HG03139 (cell line): ENCODE measurements at regions not wholly inside any gene's neighbourhood (a gene's known extent, or its start where the extent isn't known, plus 50 kb on each side); places are given as distances from the start of the nearest gene placed in this dataset.
"Not testable (repeated sequence)": the region's sequence is repeated elsewhere in the genome, so short reads cannot be mapped to it uniquely, and the experiment has no call there.

ENCODE experiments used
- ATAC-seq: cut with Tn5 transposase; IDR thresholded peaks from one replicate; pipeline ENCODE4 v1.9.1; 2021; ENCODE audit not compliant: unreplicated experiment

- ATAC-seq, result no peak
These were observed 52.5 kb downstream of the RHOB start for GRCh38 chr2:20499387-20499786.

DNA sequence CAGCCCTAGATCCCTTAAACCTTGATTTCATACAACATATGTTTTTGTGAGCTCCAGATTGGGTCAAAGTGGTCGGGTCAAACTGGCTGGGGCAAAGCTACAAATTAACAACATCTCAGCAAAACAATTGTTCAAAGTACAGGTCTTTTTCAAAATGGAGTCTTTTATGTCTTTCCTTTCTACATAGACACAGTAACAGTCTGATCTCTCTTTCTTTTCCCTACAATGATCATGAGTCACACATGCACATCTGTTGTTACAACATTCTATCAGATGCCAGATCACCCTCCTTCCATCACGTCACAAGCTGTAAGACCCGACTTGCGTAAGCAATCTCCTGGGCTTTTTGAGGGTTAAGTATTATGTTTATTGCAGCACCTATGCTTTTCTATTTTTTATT lies 55.1 kb downstream of the RHOB start:
- ATAC-seq, result no peak

GRCh38 chr2:20502496-20502895 lies 55.6 kb downstream of the RHOB start:
- ATAC-seq, result not testable (repeated sequence)

DNA sequence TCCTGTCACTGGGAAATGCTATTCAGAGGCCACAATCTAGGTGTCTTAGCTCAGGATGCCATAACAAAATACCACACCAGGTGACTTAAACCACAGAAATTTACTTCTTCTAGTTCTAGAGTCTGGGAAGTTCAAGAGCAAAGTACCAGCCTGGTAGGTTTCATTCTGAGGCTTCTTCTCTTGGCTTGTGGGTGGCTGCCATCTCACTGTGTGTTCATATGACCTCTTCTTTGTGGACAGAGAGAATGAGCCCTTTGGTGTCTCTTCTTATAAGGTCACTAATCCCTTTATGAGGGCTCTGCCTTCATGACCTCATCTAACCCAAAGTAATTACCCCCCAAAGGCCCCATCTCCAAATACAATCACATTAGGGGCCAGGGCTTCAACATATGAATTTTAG lies 57.3 kb downstream of the RHOB start:
- ATAC-seq, result no peak

DNA sequence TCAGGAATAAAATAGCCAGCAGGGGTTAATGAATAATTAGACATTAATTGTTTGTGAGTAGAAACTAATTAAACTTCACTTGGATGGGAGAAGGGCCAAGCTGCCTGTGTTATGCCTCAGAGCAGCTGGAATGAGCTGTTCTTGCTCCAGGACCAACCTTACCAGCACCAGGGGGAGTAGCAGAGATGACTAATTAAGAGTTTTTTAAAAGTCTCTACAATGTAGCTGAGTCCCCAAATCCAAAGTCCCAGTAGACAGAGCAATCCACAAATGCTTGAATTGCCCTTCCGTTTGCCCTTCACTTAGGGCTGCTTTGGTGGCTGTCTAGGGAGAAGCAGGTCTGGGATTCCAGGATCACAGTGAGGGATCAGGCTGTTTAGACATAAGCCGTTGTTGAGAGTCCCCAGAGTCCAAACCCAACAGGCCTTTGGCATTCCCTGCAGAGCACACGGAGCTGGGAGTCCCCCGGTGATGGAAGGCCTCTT lies 59.4 kb downstream of the RHOB start:
- no peak for ATAC-seq

DNA sequence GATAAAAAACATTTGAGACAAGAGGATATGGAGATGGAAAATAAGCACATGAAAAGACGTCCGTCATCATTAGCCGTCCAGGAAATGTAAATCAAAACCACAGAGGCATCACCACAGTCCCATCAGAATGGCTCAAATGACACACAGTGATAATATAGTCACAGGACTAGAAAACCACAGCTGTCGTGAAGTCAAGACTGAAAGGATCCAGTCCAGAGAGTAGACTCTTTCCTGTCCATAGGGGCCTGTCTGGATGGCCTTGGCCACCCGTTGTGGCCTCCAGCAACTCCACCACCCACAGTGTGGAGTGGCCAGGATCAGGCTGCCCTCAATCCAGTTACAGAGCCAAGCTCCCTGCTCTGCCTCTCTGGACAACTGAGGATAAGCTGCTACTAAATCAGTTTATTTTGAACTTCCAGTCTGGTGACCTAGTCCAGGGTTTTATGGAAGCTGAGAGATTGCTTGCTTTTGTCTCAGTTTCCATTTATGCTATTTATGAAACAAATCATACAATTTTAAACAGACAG lies 60.4 kb downstream of the RHOB start:
- ATAC-seq, result peak; percentile 93

DNA sequence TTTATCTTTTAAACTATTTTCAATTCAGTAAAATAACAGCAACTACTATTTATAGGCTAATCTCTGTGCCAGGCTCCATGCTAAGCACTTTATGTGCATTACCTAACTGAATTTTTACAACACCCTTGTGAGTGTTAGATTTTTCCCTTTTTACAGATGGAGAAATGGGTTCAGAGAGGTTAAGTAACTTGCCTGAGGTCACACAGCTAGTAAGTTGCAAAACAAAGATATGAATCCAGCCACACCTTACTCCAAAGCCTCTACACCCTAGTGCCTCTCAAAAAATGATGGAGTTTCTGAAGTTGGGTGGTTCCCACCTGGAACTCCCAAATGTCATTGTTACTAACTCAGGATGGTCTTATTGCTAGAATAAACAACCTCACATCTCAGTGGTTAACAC lies 60.8 kb downstream of the RHOB start:
- no peak for ATAC-seq

GRCh38 chr2:20509301-20509769 lies 62.5 kb downstream of the RHOB start:
- no peak for ATAC-seq

- ATAC-seq, result no peak
These were observed 63.1 kb downstream of the RHOB start for GRCh38 chr2:20509770-20510490.

DNA sequence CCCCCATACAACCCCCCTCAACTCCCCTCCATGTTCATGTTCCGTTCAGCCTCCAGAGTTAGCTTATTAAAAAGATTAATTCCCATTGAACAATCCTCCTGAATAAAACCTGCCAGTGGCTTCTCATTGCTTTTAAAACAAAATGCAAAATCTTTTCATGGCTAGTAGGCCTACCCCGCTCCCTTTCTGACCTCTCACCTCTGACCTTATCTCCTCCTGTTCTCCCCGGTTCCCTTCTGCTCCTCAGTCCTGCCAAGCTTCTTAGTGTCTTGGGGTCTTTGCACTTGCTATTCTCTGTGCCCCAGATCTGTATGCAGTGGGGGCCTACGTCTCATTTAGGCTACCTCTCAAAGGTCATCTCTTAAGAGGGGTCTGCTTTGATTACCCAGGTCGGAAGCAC lies 64.3 kb downstream of the RHOB start:
- no peak for ATAC-seq

GRCh38 chr2:20512061-20512605 lies 65.3 kb downstream of the RHOB start:
- no peak for ATAC-seq

DNA sequence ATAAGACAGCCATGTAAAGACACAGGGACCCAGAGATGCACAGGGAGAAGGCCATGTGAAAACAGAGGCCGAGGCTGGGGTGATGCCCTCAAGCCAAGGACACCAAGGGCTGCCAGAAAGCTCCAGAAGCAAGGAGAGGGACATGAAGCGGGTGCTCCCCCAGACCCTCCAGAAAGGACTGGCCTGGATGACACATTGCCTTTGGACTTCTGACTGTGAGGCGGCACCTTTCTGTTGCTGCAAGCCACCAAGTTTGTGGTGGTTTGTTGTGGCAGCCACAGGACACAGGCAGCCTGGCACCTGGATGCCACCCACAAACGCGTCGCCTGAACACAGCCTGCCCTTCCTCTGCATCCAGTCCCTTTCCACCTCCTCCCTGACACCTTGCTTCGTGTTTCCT lies 67.1 kb downstream of the RHOB start:
- no peak for ATAC-seq

- ATAC-seq, result no peak
These were observed 67.9 kb downstream of the RHOB start for GRCh38 chr2:20514596-20515269.

GRCh38 chr2:20515290-20516220 lies 68.7 kb downstream of the RHOB start:
- ATAC-seq, result no peak

GRCh38 chr2:20516291-20516645 lies 69.4 kb downstream of the RHOB start:
- no peak for ATAC-seq

- peak; percentile 93 for ATAC-seq
These were observed 69.9 kb downstream of the RHOB start for GRCh38 chr2:20516646-20517341.

DNA sequence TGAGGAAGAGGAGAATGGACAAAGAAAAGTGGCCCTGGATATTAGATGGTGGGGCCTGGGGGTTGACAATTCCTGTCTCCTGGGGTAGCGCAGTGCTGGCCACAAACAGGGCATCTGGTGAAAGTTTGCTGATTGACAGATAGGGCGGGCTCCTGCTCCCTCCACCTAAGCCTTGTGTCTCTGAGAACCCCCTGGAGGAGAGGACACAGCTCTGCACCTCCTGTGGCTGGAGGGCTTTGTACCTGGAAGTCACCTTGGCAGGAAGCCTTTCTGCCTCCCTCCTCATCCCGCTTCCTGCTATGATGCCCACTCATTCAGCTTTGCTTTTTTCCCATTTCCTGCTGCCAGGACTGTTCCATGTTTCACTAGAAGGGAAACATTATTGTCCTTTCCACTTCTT lies 72.4 kb downstream of the RHOB start:
- no peak for ATAC-seq

- ATAC-seq, result no peak
These were observed 73.3 kb downstream of the RHOB start for GRCh38 chr2:20520128-20520527.

GRCh38 chr2:20521193-20521592 lies 74.3 kb downstream of the RHOB start:
- ATAC-seq, result no peak

DNA sequence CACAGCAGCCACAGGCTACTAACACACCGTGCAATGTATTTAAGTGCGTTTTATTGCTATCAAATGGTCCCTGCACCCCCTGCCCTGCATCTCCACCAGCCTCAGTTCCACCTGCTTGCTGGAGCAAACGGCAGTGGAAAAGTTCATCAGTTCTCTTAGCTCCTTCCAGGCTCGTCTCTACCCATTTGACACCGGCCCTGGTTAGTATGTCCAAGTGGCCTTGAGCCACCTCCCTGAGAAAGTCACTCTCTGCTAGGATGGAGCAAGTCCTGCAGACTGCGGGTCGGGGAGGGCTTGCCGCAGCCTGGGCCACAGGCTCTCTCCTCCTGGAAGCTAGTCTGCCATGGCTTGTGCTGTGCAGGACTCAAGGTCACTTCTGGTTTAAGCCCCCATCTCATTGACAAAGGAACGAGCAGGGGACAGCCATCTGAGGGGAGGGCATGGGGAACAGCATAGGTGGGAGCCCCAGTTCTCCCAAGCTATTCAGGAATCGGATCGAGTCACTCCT lies 74.9 kb downstream of the RHOB start:
- ATAC-seq, result no peak
